ENCODE measurements at regions not wholly inside any gene's neighbourhood (a gene's known extent, or its start where the extent isn't known, plus 50 kb on each side); places are given as distances from the start of the nearest gene placed in this dataset.

DNA sequence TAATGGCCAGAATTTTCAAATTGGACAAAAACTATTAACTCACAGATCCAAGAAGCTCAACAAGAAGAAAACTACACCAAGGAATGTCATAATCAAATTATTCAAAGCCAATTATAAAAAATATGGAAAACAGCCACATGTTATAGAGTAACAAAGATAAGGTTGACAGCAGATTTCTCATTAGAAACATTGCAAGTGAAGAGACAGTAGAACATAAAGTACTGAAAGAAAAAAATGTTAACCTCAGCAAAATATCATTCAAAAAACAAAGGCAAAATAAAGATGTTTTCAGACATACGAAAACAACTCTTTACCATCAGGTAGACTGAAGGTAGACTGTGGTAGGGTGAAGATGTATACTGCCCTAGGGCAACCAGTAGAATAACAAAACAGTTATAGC is 83.4 kb downstream of the KCNRG start:
- TF ChIP-seq, protein P1, sequence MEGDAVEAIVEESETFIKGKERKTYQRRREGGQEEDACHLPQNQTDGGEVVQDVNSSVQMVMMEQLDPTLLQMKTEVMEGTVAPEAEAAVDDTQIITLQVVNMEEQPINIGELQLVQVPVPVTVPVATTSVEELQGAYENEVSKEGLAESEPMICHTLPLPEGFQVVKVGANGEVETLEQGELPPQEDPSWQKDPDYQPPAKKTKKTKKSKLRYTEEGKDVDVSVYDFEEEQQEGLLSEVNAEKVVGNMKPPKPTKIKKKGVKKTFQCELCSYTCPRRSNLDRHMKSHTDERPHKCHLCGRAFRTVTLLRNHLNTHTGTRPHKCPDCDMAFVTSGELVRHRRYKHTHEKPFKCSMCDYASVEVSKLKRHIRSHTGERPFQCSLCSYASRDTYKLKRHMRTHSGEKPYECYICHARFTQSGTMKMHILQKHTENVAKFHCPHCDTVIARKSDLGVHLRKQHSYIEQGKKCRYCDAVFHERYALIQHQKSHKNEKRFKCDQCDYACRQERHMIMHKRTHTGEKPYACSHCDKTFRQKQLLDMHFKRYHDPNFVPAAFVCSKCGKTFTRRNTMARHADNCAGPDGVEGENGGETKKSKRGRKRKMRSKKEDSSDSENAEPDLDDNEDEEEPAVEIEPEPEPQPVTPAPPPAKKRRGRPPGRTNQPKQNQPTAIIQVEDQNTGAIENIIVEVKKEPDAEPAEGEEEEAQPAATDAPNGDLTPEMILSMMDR (IDR thresholded peaks at IDR 0.05), result no peak
- TF ChIP-seq EP300 (IDR thresholded peaks at IDR 0.05; ENCODE audit: low read depth) (no peak), POLR2AphosphoS5 (IDR thresholded peaks at IDR 0.05) (no peak)

All from transverse colon (tissue), 4 donors.